ENCODE measurements at regions not wholly inside any gene's neighbourhood (a gene's known extent, or its start where the extent isn't known, plus 50 kb on each side); places are given as distances from the start of the nearest gene placed in this dataset.
"Not testable (repeated sequence)": the region's sequence is repeated elsewhere in the genome, so short reads cannot be mapped to it uniquely, and the experiment has no call there.

GRCh38 chr19:28563964-28564921 lies 648.7 kb downstream of the UQCRFS1 start:
- no peak for DNase-seq (ENCODE audit: low spot score)

DNA sequence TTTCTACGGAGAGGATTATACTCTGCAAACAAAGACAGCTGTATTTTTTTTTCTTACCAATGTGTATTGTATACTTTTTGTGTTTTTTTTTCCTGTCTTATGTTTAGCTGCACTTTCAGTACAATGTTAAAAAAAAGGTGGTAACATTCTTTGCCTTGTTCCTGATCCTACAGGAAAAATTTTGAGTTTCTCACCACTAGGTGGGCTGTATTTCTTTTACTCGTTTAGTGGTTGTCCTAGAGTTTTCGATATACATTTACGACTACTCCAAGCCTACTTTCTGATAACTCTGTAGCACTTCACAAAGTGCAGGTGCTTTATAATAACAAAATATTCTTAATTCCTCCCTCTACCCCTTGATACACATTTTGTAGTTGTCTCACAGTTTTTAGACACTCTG lies 652.2 kb downstream of the UQCRFS1 start:
- no peak for DNase-seq (ENCODE audit: low spot score)

DNA sequence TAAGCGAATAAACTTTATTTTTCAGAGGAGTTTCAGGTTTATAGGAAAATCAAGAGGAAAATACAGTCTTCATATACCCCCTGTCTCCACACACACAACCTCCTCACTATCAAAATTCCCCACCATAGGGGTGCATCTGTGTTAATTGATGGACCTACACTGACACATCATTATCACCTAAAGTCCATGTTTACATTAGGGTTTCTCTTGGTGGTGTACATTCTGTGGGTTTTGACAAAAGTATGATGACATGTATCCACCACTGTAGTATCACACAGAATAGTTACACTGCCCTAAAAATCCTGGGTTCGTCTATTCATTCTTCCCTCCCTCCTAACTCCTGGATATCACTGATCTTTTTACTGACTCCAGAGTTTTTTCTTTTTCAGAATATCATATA lies 654.2 kb downstream of the UQCRFS1 start:
- no peak for DNase-seq (ENCODE audit: low spot score)

DNA sequence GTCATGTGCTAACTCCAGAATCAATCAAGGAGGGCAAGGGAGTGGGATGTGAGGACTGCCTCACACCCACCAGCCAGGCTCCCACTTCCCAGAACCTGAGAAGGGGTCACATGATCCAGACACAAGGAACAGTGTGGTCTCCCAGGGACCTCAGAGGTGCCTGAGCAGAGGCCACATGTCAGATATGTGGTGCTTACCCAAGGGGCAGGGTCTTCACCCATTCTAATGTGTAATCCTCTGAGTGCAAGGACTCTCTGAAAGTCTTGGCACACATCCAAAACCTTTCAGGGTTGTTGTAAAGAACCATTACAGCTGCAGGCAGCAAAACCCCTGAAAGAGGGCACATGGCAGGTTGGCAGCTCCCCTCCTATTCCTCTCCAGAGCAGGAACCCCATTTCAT lies 656.6 kb downstream of the UQCRFS1 start:
- no peak for DNase-seq (ENCODE audit: low spot score)

DNA sequence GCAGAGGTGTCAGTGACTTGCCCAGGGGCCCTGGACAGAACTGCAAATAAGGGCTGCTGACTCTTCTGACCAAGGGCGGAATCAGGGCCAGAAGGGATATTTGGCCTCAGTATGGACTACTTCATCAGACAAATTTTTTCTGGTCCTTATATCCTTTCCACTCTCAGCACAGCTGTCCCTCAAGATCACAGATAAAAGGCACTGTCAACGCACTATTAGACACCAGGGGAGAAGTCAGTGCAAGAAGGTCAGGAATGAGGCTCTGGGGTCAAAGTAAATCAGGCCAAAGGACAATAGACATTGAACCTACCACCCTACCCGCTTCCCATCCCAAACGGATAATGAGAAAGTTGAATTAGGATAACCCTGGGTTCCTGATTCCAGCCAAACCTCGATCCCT lies 657.6 kb downstream of the UQCRFS1 start:
- no peak for DNase-seq (ENCODE audit: low spot score)

- no peak for DNase-seq (ENCODE audit: low spot score)
Observed at GRCh38 chr19:28554321-28555091, 658.4 kb downstream of the UQCRFS1 start.

- no peak for DNase-seq (ENCODE audit: low spot score)
Observed at GRCh38 chr19:28553764-28554163, 659.2 kb downstream of the UQCRFS1 start.

GRCh38 chr19:28553005-28553404 lies 659.9 kb downstream of the UQCRFS1 start:
- DNase-seq (ENCODE audit: low spot score) = no peak

DNA sequence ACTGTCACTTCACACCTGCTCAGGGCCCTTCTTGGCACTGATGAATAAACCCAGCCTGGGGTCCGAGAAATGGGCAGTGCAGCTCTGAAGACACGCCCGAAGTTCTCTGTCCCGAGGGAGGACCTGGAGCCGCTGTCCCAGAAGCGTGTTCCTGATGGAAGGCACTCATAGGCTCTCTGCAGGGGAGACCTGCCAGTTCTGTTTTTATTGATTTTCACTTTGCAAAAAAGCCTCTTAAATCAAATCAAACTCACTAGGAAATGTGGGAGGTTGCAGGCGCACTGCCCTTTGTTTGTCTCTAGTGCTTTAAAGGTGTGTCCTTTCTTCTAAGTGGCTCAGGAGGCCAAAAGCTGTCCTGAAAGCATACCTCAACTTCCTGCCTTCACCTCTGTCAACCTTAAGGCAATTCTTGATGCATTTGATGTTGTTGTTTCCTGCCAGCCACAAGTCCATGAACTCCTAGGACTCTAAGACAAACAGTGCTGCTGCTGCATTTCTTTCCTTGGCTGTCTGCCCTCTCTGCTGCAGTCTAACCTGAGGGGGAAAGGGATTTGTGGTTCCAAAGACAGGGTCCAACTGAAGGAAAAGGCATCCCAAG lies 663.2 kb downstream of the UQCRFS1 start:
- no peak for DNase-seq (ENCODE audit: low spot score)

DNA sequence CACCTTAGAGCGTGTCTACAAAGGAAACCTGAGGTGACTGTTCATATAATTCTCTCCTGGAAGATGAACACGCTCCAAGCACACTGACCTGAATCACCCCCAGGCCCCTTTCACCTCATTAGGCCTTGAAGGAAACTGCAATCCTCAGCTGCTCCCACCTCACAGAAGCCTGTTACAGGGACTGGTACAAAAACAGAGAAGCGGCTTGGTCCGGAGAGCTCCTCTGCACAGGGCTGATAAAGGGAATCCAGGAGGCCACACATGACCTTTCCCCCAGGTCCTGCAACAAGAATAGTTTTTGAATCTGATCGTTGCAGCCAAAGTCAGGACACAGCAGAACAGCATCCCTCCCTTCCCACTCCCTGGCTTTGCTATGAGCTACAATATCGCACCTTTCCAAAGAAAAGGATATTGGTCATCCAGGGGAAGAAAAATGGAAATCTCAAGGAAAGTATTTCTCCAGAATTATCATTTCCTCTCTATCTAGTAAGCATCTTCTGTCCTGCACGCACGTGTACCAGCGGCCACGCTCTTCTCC lies 666.7 kb downstream of the UQCRFS1 start:
- no peak for DNase-seq (ENCODE audit: low spot score)

DNA sequence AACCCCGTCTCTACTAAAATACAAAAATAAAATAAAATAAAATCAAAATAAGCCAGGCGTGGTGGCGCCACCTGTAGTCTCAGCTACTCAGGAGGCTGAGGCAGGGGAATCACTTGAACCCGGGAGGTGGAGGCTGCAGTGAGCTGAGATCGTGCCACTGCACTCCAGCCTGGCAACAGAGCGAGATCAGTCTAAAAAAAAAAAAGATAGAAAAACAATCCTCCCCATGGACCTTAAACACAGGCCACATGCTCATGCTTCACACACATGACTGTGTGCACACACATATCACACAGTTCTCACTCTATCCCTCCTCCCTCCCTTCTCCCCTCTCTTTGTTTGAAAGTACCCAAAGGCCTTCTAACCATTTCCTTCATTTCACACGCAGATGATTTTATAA lies 667.6 kb downstream of the UQCRFS1 start:
- DNase-seq (ENCODE audit: low spot score) = not testable (repeated sequence)

- no peak for DNase-seq (ENCODE audit: low spot score)
Observed at GRCh38 chr19:28544451-28545261, 668.3 kb downstream of the UQCRFS1 start.

DNA sequence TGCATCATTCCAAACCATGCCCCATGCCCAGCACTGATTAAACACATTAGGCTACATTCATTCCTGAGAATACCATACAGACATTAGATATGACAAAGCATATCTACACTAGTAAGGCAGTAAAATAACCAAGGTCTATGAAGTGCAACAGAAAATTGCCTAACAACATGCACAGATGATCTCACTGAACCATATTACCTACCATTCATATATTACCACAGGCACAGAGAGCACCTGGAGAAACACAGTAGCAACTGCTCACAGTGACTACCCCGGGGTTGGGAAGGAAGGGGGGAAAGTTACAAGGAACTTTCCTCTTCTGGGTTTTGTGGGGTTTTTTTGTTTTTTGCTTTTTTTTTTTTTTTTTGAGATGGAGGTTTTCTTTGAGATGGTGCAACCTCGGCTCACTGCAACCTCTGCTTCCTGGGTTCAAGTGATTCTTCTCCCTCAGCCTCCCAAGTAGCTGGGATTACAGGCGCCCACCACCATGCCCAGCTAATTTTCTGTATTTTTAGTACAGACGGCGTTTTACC lies 669.6 kb downstream of the UQCRFS1 start:
- no peak for DNase-seq (ENCODE audit: low spot score)

- DNase-seq (ENCODE audit: low spot score) = no peak
Observed at GRCh38 chr19:28542394-28543243, 670.3 kb downstream of the UQCRFS1 start.

- no peak for DNase-seq (ENCODE audit: low spot score)
Observed at GRCh38 chr19:28541602-28542393, 671.2 kb downstream of the UQCRFS1 start.

DNA sequence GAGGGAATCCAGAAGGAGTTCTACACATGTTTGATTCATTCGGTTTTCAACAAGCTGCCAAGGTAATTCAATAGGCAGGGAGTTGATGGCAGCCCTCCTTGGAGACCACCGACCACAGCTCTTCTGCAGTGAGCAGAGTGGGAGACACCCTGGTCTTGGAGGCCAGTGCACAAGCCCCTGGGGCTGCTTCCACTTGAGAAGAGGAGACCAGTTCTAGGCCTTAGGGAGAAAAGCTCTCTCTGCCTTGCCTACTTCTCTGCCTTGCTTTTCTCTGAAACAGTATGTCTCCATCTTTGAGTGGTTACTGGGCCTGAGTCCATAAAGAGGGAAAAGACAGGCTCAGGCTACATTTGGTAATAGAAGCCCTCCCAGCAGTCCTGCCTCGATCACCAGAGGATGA lies 671.9 kb downstream of the UQCRFS1 start:
- no peak for DNase-seq (ENCODE audit: low spot score)

DNA sequence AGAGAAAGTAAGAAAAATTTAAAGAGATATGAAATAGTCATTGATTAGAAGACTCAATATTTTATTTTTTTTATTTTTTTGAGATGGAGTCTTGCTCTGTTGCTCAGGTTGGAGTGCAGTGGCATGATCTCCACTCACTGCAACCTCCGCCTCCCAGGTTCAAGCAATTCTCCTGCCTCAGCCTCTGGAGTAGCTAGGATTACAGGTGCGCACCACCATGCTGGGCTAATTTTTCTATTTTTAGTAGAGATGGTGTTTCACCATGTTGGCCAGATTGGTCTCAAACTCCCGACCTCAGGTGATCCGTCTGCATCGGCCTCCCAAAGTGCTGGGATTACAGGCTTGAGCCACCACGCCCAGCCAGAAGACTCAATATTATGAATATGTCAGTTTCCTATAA lies 672.6 kb downstream of the UQCRFS1 start:
- DNase-seq (ENCODE audit: low spot score) = not testable (repeated sequence)

DNA sequence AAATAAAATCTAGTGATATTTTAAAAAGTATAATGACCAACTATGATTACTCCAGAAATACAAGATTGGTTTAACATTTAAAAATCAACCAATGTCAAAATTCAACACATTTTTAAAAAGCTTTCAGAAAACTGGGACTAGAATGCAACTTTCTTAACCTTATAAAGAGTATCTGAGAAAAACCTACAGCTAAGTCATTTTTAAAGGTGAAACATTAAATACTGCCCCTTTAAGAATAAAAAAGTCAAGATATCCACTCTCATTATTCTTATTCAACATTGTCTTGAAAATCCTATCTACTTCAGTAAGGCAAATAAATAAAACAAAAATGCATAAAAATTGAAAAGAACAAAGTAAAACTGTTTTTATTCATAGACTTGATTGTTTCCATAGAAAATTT lies 673.2 kb downstream of the UQCRFS1 start:
- no peak for DNase-seq (ENCODE audit: low spot score)

- not testable (repeated sequence) for DNase-seq (ENCODE audit: low spot score)
Observed at GRCh38 chr19:28538579-28538978, 674.4 kb downstream of the UQCRFS1 start.

DNA sequence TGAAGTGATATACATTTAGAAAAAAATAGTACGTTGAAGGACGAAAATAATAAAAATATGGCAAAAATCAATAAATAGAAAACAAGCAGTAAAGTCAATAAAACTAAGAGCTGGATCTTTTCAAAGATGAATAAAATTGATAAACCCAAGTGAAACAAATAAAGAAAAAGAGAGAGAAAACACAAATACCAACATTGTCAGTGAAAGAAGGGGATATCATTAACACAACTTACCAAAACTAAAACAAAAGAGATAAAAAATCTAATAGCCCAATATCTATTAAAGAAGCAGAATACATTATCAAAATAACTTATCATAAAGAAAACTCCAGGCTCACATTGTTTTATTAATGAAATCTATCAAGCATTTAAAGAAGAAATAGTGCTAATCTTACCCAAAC lies 675.1 kb downstream of the UQCRFS1 start:
- DNase-seq (ENCODE audit: low spot score) = no peak

Measured in hematopoietic multipotent progenitor cell treated with erythropoietin and hydrocortisone succinate and interleukin-3 and kit ligand, for 17 days (in vitro differentiated cells).